ENCODE measurements at regions not wholly inside any gene's neighbourhood (a gene's known extent, or its start where the extent isn't known, plus 50 kb on each side); places are given as distances from the start of the nearest gene placed in this dataset.

DNA sequence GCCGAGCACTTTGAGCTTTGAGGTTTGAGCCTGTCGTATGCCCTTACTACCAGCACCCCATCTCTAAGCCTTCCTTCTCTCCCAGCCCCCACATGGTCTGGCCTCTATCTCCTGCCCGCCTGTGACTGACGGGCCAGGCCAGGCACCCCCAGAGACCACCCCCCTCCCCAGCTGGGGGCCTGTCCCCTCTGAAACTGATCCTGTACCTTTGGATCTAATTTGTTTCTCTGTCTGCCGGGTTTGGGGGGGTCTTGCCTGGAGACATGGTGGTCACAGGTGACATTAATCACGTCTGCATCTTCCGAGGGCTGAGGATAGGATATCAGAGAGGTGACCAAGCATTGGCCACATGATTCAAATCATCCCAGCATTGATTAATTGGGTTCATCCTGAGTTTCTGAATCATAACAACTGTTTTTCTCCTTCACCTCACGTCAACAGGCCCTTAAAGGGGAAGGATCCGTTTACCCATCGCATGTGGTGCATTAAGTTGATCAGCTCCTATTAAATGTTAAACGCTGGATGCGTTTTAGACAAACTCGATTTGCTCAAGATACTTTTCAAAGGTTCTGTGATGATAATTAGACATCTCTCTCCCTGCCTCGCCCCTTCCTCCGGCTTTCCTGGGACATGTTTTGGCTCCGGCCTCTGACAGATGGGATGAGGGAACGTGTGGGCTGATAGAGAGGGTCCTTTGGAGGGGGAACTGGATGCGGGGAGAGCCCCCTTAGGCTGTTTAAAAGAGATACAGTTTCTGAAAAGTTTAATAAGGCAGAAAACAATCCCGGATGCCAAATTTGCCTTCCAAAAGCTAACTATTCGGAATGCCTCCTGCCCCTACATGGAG is 63.3 kb upstream of the TBX3 start:
- H3K27me3 ChIP-seq (ENCODE audit: insufficient read depth, low read length, poor library complexity, severe bottlenecking), result no peaks in the 10 kb centered on the region
- H3K36me3 ChIP-seq (ENCODE audit: insufficient read depth, low read length), result no peaks in the 10 kb centered on the region
- H3K9me3 ChIP-seq (ENCODE audit: insufficient read depth, low read depth, low read length), result peaks cover 3% of the 10 kb centered on the region; the same call in 1 of the 2 replicates
- H3F3A ChIP-seq (ENCODE audit: low read depth), result no peaks in the 10 kb centered on the region
- no peaks in the 10 kb centered on the region for H3K79me2 ChIP-seq (ENCODE audit: insufficient read depth, low read length)
- H3K4me1 ChIP-seq (ENCODE audit: insufficient read depth, low read length, poor library complexity, severe bottlenecking), result no peaks in the 10 kb centered on the region
- no peak overlapping the region for H3K4me3 ChIP-seq (ENCODE audit: low read length, poor library complexity, severe bottlenecking)
- TF ChIP-seq EZH2phosphoT487 (IDR thresholded peaks at IDR 0.05; ENCODE audit: borderline replicate concordance), result no peak
- TF ChIP-seq, protein P1, sequence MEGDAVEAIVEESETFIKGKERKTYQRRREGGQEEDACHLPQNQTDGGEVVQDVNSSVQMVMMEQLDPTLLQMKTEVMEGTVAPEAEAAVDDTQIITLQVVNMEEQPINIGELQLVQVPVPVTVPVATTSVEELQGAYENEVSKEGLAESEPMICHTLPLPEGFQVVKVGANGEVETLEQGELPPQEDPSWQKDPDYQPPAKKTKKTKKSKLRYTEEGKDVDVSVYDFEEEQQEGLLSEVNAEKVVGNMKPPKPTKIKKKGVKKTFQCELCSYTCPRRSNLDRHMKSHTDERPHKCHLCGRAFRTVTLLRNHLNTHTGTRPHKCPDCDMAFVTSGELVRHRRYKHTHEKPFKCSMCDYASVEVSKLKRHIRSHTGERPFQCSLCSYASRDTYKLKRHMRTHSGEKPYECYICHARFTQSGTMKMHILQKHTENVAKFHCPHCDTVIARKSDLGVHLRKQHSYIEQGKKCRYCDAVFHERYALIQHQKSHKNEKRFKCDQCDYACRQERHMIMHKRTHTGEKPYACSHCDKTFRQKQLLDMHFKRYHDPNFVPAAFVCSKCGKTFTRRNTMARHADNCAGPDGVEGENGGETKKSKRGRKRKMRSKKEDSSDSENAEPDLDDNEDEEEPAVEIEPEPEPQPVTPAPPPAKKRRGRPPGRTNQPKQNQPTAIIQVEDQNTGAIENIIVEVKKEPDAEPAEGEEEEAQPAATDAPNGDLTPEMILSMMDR (conservative IDR thresholded peaks at IDR 0.05; ENCODE audit: low read length), result no peak
- H3K9ac ChIP-seq (ENCODE audit: low read depth, low read length, poor library complexity, severe bottlenecking), result no peak overlapping the region
- H4K20me1 ChIP-seq (ENCODE audit: insufficient read depth, low read length, poor library complexity, severe bottlenecking), result no peaks in the 10 kb centered on the region
- no peak overlapping the region for H2AFZ ChIP-seq (ENCODE audit: low read length)
- H3K4me2 ChIP-seq (ENCODE audit: low read depth, low read length, poor library complexity, severe bottlenecking), result no peak overlapping the region
- no peaks in the 10 kb centered on the region for H3K9me2 ChIP-seq (replicated peaks; ENCODE audit: low read depth, low read length)

- no peak overlapping the region for H3K4me3 ChIP-seq (ENCODE audit: low read length, poor library complexity, severe bottlenecking)
- TF ChIP-seq, protein P1 (conservative IDR thresholded peaks at IDR 0.05; ENCODE audit: low read length), result no peak
- TF ChIP-seq EZH2phosphoT487 (IDR thresholded peaks at IDR 0.05; ENCODE audit: borderline replicate concordance), result no peak
- no peaks in the 10 kb centered on the region for H3K4me1 ChIP-seq (ENCODE audit: insufficient read depth, low read length, poor library complexity, severe bottlenecking)
- H4K20me1 ChIP-seq (ENCODE audit: insufficient read depth, low read length, poor library complexity, severe bottlenecking), result no peaks in the 10 kb centered on the region
- no peaks in the 10 kb centered on the region for H3K27me3 ChIP-seq (ENCODE audit: insufficient read depth, low read length, poor library complexity, severe bottlenecking)
- no peaks in the 10 kb centered on the region for H3K79me2 ChIP-seq (ENCODE audit: insufficient read depth, low read length)
- H3K9me3 ChIP-seq (ENCODE audit: insufficient read depth, low read depth, low read length), result peaks cover 3% of the 10 kb centered on the region; the same call in 1 of the 2 replicates
- no peak overlapping the region for H3K4me2 ChIP-seq (ENCODE audit: low read depth, low read length, poor library complexity, severe bottlenecking)
- no peak overlapping the region for H2AFZ ChIP-seq (ENCODE audit: low read length)
- no peaks in the 10 kb centered on the region for H3K9me2 ChIP-seq (replicated peaks; ENCODE audit: low read depth, low read length)
- H3K9ac ChIP-seq (ENCODE audit: low read depth, low read length, poor library complexity, severe bottlenecking), result no peak overlapping the region
- no peaks in the 10 kb centered on the region for H3K36me3 ChIP-seq (ENCODE audit: insufficient read depth, low read length)
- H3F3A ChIP-seq (ENCODE audit: low read depth), result no peaks in the 10 kb centered on the region
These were observed 62.5 kb upstream of the TBX3 start for GRCh38 chr12:114746297-114747011.

DNA sequence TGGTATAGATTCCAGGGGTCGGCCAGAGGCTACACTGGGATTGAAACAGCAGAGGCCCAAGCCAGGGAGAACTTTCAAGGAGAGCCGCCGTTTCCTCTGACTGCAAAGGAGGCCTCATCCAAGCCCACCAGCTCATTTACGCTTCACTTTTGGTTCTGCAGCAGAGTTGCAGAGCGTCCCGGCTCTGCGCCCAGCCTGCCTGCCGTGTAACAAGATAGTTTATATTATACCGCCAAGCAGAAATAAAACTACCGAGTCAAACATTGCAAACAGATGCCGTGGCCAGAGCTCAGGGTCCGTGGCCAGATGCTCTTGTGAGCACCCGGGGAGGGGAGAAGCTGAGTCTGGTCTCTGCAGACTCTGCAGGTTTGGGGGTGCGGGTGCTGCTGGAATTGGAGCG is 60.7 kb upstream of the TBX3 start:
- Histone ChIP-seq H3K4me1 (ENCODE audit: insufficient read depth, low read length, poor library complexity, severe bottlenecking) (no peaks in the 10 kb centered on the region), H3K27me3 (ENCODE audit: insufficient read depth, low read length, poor library complexity, severe bottlenecking) (no peaks in the 10 kb centered on the region), H4K20me1 (ENCODE audit: insufficient read depth, low read length, poor library complexity, severe bottlenecking) (no peaks in the 10 kb centered on the region), H3K9me3 (ENCODE audit: insufficient read depth, low read depth, low read length) (peaks cover 3% of the 10 kb centered on the region; the same call in 1 of the 2 replicates), H3K4me3 (ENCODE audit: low read length, poor library complexity, severe bottlenecking) (no peak overlapping the region), H3K9ac (ENCODE audit: low read depth, low read length, poor library complexity, severe bottlenecking) (no peak overlapping the region), H3K4me2 (ENCODE audit: low read depth, low read length, poor library complexity, severe bottlenecking) (no peak overlapping the region), H3K79me2 (ENCODE audit: insufficient read depth, low read length) (no peaks in the 10 kb centered on the region), H3K36me3 (ENCODE audit: insufficient read depth, low read length) (no peaks in the 10 kb centered on the region), H3F3A (ENCODE audit: low read depth) (no peaks in the 10 kb centered on the region), H3K9me2 (replicated peaks; ENCODE audit: low read depth, low read length) (no peaks in the 10 kb centered on the region), H2AFZ (ENCODE audit: low read length) (no peak overlapping the region)
- TF ChIP-seq, protein P1 (conservative IDR thresholded peaks at IDR 0.05; ENCODE audit: low read length), result no peak
- no peak for TF ChIP-seq EZH2phosphoT487 (IDR thresholded peaks at IDR 0.05; ENCODE audit: borderline replicate concordance)

All from Loucy (cell line).